Fibroblast of the conjunctiva (primary cell): ENCODE measurements at regions not wholly inside any gene's neighbourhood (a gene's known extent, or its start where the extent isn't known, plus 50 kb on each side); places are given as distances from the start of the nearest gene placed in this dataset.
"Not testable (repeated sequence)": the region's sequence is repeated elsewhere in the genome, so short reads cannot be mapped to it uniquely, and the experiment has no call there.

Experiments used
- DNase-seq: peaks from one replicate; pipeline ENCODE4 v3.0.0-alpha.2; 2010; ENCODE audit warnings: low read depth

GRCh38 chr1:214143006-214143992 lies 137.7 kb upstream of the SMYD2 start:
- DNase-seq, result no peak

- DNase-seq, result not testable (repeated sequence)
Observed at GRCh38 chr1:214144521-214144920, 136.4 kb upstream of the SMYD2 start.

- DNase-seq, result no peak
Observed at GRCh38 chr1:214146523-214146922, 134.4 kb upstream of the SMYD2 start.

- DNase-seq, result no peak
Observed at GRCh38 chr1:214154596-214155292, 126.2 kb upstream of the SMYD2 start.

- DNase-seq, result no peak
Observed at GRCh38 chr1:214155987-214156625, 124.9 kb upstream of the SMYD2 start.

- no peak for DNase-seq
Observed at GRCh38 chr1:214164173-214164572, 116.8 kb upstream of the SMYD2 start.

- no peak for DNase-seq
Observed at GRCh38 chr1:214165850-214166374, 115.0 kb upstream of the SMYD2 start.

- DNase-seq, result no peak
Observed at GRCh38 chr1:214174508-214175199, 106.3 kb upstream of the SMYD2 start.

GRCh38 chr1:214178102-214178501 lies 102.9 kb upstream of the SMYD2 start:
- DNase-seq, result no peak

- no peak for DNase-seq
Observed at GRCh38 chr1:214184992-214185391, 96.0 kb upstream of the SMYD2 start.

- no peak for DNase-seq
Observed at GRCh38 chr1:214186103-214186824, 94.7 kb upstream of the SMYD2 start.

GRCh38 chr1:214187121-214187900 lies 93.6 kb upstream of the SMYD2 start:
- DNase-seq, result no peak

- no peak for DNase-seq
Observed at GRCh38 chr1:214187933-214188332, 93.0 kb upstream of the SMYD2 start.

- DNase-seq, result no peak
Observed at GRCh38 chr1:214188835-214189234, 92.1 kb upstream of the SMYD2 start.

GRCh38 chr1:214192825-214193643 lies 87.9 kb upstream of the SMYD2 start:
- DNase-seq, result no peak

- no peak for DNase-seq
Observed at GRCh38 chr1:214193691-214194090, 87.3 kb upstream of the SMYD2 start.

GRCh38 chr1:214198571-214198970 lies 82.4 kb upstream of the SMYD2 start:
- DNase-seq, result no peak

GRCh38 chr1:214199585-214199984 lies 81.4 kb upstream of the SMYD2 start:
- DNase-seq, result no peak

GRCh38 chr1:214202992-214203391 lies 78.0 kb upstream of the SMYD2 start:
- DNase-seq, result no peak
